Stimulated activated CD4-positive, alpha-beta T cell treated with anti-CD3 and anti-CD28 coated beads, Interleukin-12 subunit alpha, Interleukin-12 subunit beta, amount 100 ng/mL, for 24 hours (primary cell): ENCODE measurements at regions not wholly inside any gene's neighbourhood (a gene's known extent, or its start where the extent isn't known, plus 50 kb on each side); places are given as distances from the start of the nearest gene placed in this dataset.
"Not testable (repeated sequence)": the region's sequence is repeated elsewhere in the genome, so short reads cannot be mapped to it uniquely, and the experiment has no call there.

Experiments
- DNase-seq, 2 experiments: peaks; one replicate each; pipeline ENCODE4 v3.0.0-alpha.2; 2020; ENCODE audit warnings: low read depth in 2 of 2

GRCh38 chr6:863831-864230 lies 170.9 kb upstream of the EXOC2 start:
- no peak for DNase-seq

GRCh38 chr6:863127-863526 lies 170.2 kb upstream of the EXOC2 start:
- not testable (repeated sequence) for DNase-seq

GRCh38 chr6:859936-860335 lies 167.0 kb upstream of the EXOC2 start:
- no peak for DNase-seq

GRCh38 chr6:854406-855118 lies 161.6 kb upstream of the EXOC2 start:
- no peak for DNase-seq

DNA sequence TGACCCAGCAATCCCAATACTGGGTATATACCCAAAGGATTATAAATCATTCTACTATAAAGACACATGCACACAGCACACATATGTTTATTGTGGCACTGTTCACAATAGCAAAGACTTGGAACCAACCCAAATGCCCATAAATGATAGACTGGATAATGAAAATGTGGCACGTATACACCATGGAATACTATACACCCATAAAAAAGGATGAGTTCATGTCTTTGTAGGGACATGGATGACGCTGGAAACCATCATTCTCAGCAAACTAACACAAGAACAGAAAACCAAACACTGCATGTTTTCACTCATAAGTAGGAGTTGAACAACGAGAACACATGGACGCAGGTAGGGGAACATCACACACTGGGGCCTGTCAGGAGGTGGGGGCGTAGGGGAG lies 159.3 kb upstream of the EXOC2 start:
- DNase-seq: not testable (repeated sequence)

- DNase-seq: no peak
Measured at GRCh38 chr6:849075-849506, 156.2 kb upstream of the EXOC2 start.

- no peak for DNase-seq
Measured at GRCh38 chr6:845566-845965, 152.6 kb upstream of the EXOC2 start.

DNA sequence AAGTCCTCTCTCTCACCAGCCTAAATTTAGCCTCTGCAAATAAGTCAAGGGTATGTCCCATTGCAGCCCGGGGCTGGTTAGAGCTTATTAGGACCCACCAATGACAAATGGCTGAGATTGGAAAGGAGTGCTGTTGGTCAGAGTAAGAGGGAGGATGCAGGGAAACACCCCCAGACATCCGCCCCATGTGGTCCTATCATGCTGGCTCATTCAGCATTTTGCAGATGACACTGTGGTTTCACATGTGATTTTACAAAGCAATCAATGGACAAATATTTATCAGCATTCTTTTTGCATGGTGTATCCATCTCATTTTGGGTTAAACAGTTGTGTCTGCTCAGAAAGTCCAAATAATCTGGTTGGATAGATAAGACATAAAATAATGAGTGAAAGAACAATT lies 152.2 kb upstream of the EXOC2 start:
- no peak for DNase-seq

- DNase-seq: no peak
Measured at GRCh38 chr6:842141-842540, 149.2 kb upstream of the EXOC2 start.

DNA sequence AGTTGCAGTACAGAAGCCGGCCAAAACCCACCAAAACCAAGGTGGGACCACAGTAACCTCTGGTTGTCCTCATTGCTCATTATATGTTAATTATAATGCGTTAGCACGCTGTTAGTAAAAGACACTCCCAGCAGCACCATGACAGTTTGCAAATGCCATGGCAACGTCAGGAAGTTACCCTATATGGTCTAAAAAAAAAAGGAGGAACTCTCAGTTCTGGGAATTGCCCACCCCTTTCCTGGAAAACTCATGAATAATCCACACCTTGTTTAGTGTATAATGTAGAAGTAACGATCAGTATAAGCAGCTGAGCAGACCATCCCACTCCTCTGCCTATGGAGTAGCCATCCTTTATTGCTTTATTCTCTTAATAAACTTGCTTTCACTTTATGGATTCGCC lies 148.6 kb upstream of the EXOC2 start:
- DNase-seq: no peak

GRCh38 chr6:839201-839600 lies 146.3 kb upstream of the EXOC2 start:
- no peak for DNase-seq

DNA sequence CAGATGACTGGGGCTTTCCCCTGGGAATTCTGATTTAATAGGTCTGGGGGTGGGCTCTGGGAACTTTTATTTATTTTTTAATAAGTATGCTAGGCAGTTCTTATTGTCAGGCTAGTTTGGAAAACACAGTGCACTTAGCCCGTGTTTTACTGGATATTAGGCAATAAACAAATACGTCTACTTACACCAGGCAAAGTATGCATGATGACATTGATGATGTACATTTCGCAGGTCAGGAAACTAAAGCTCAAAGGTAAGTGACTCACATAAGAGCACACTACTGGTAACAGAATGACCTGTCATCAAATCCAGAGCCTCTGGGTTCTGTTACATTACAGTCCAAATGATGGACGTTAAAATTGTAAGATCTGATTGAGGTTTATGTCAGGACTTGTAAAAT lies 144.4 kb upstream of the EXOC2 start:
- DNase-seq: no peak

- no peak for DNase-seq
Measured at GRCh38 chr6:836276-836853, 143.4 kb upstream of the EXOC2 start.

DNA sequence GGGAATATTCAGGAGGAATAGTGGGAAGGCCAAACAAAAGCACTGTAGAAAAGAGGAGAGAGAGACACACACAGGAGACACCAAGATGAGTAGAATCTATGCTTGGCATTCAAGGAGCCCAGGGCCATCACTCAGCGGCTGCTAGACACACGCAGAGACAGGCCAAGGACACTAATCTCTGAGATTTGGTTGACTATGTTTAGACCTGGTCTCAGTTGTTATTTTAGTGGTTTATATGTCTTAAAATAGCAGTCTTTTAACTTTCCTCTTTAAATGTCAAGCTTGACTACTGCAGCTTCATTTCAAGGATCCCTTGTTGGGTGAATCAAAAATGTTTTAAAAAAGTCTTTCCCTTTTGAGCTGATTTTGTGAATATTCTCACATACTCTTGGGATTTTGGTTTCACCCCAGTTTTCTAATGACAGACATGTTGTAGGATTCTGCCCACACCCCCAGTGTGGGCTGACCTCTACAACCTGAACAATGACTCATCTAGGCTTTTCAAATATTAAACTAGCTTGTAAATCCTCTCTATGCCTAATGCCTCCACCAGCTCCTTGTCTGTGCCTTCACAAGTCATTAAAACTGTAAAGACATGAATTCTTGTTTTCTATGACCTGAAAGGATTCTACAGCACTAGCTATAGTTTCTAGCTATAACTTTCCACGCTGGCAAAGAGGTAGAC lies 142.7 kb upstream of the EXOC2 start:
- DNase-seq: no peak

DNA sequence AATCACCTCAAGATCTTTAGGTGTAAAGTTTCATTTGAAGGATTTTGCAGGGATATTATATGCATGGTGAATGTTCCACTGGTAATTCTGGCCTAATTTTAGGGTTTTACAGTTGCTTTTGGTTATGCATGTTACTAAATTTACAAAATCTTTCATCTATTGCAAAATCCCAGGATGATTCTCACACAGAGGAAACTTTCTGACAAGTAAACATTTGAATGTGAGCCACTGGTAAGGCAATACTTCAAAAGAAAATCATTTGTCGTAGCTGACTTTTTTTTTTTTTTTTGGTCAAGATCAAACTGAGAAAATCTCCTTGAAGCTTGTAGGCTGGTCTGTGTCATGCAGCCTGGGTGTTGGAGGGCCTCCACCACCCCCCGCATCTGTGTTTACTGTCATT lies 141.9 kb upstream of the EXOC2 start:
- no peak for DNase-seq

- no peak for DNase-seq
Measured at GRCh38 chr6:834190-834589, 141.3 kb upstream of the EXOC2 start.

GRCh38 chr6:832804-833203 lies 139.9 kb upstream of the EXOC2 start:
- not testable (repeated sequence) for DNase-seq

- DNase-seq: no peak
Measured at GRCh38 chr6:830667-831327, 137.9 kb upstream of the EXOC2 start.

DNA sequence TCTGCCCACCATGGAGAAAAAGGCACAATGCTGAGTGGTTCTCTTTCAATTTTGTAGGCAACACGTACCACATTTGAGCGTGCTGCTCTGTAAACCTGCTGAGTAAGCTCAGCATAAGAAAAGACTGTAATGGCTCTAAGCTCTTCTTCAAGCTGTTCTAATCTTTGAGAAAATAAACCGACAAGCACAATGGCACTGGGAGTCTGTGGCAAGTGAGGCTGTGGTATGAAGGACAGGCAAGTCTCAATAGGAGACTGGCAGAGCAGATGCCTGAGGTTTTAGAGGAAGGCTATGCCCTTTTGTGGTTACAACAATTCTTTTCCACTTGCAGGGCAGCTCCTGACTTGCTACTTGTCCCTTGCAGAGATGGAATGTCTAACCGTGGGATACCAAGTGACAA lies 136.7 kb upstream of the EXOC2 start:
- no peak for DNase-seq

GRCh38 chr6:827431-827830 lies 134.5 kb upstream of the EXOC2 start:
- no peak for DNase-seq

DNA sequence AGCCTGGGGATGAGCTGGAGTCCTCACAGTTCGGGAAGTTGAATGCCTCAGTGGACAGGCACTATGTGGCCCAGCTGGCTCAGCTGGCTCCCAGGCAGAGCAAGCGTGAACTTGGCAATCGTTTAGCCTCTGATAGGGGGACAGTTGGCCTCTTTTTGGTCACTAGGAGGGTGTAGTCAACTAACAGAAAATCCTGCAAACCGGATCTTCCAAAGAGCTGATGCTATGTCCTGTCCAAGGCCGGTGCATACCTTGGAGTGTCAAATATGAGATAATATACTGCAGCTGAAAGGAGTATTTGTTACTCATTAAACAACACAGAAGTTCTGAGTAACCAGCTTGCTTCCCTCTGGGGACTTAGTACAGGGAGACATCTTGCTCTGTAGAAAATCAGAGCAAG lies 126.2 kb upstream of the EXOC2 start:
- no peak for DNase-seq

- DNase-seq: no peak
Measured at GRCh38 chr6:818196-818595, 125.3 kb upstream of the EXOC2 start.
